GM23338 (cell line): ENCODE measurements at regions not wholly inside any gene's neighbourhood (a gene's known extent, or its start where the extent isn't known, plus 50 kb on each side); places are given as distances from the start of the nearest gene placed in this dataset.

Experiments
- ATAC-seq: fragments of 200-7000 bp; cut with Tn5 transposase; 3 replicates; pipeline ENCODE4 v1.9.1; 2020
- DNase-seq: peaks from one replicate; pipeline ENCODE4 v3.0.0-alpha.2; 2015; ENCODE audit warnings: low spot score
- H2AFZ ChIP-seq: fragments of 200-600 bp; sonication (generic); 2 replicates; pipeline ENCODE4 v1.8.0; 2016; ENCODE audit warnings: antibody characterized with exemption, mild to moderate bottlenecking, moderate library complexity
- H3F3A ChIP-seq: fragments of 200-600 bp; sonication (generic); replicated peaks from 2 replicates; pipeline ENCODE4 v1.8.0; 2017; ENCODE audit warnings: antibody characterized with exemption, mixed run types, low read depth
- H3K27ac ChIP-seq: fragments of 200-600 bp; sonication (generic); 2 replicates; pipeline ENCODE4 v1.6.1; 2016; ENCODE audit warnings: low read depth
- H3K27me3 ChIP-seq: fragments of 200-600 bp; sonication (generic); 2 replicates; pipeline ENCODE4 v1.8.0; 2016; ENCODE audit warnings: mild to moderate bottlenecking, mixed run types, moderate library complexity; ENCODE audit not compliant: insufficient read depth
- H3K36me3 ChIP-seq: fragments of 200-600 bp; sonication (generic); 2 replicates; pipeline ENCODE4 v1.8.0; 2016; ENCODE audit warnings: mild to moderate bottlenecking; ENCODE audit not compliant: insufficient read depth
- H3K4me1 ChIP-seq: fragments of 200-600 bp; sonication (generic); 2 replicates; pipeline ENCODE4 v1.8.0; 2016; ENCODE audit warnings: mild to moderate bottlenecking, moderate library complexity; ENCODE audit not compliant: insufficient read depth
- H3K4me2 ChIP-seq: fragments of 200-600 bp; sonication (generic); 2 replicates; pipeline ENCODE4 v1.7.1; 2017; ENCODE audit warnings: mixed run types
- H3K4me3 ChIP-seq: fragments of 200-600 bp; sonication (generic); 2 replicates; pipeline ENCODE4 v1.6.1; 2016; ENCODE audit warnings: mixed run types
- H3K79me2 ChIP-seq: fragments of 200-600 bp; sonication (generic); replicated peaks from 2 replicates; pipeline ENCODE4 v1.8.0; 2017; ENCODE audit warnings: mild to moderate bottlenecking; ENCODE audit not compliant: insufficient read depth
- H3K9me2 ChIP-seq: fragments of 200-600 bp; sonication (generic); 2 replicates; pipeline ENCODE4 v1.8.0; 2017; ENCODE audit not compliant: insufficient read depth
- H4K20me1 ChIP-seq: fragments of 200-600 bp; sonication (generic); replicated peaks from 2 replicates; pipeline ENCODE4 v1.8.0; 2017; ENCODE audit warnings: mild to moderate bottlenecking; ENCODE audit not compliant: insufficient read depth
- H3K27ac Mint-ChIP-seq: 2 replicates; pipeline ENCODE4 v1.8.0; 2020; ENCODE audit warnings: inconsistent platforms, mild to moderate bottlenecking, moderate library complexity, mixed read lengths
- H3K27me3 Mint-ChIP-seq: 3 replicates; pipeline ENCODE4 v1.8.0; 2022; ENCODE audit warnings: low read depth, mild to moderate bottlenecking, moderate library complexity, mixed read lengths, inconsistent platforms; ENCODE audit not compliant: insufficient read depth, poor library complexity
- H3K36me3 Mint-ChIP-seq: 3 replicates; pipeline ENCODE4 v1.8.0; 2021; ENCODE audit warnings: low read depth, mild to moderate bottlenecking, inconsistent platforms, moderate library complexity, mixed read lengths
- H3K4me1 Mint-ChIP-seq: 3 replicates; pipeline ENCODE4 v1.8.0; 2020; ENCODE audit warnings: mild to moderate bottlenecking, inconsistent platforms, mixed read lengths
- H3K4me3 Mint-ChIP-seq: 3 replicates; pipeline ENCODE4 v1.8.0; 2021; ENCODE audit warnings: moderate library complexity, mild to moderate bottlenecking, inconsistent platforms, mixed read lengths
- H3K9me3 Mint-ChIP-seq: 3 replicates; pipeline ENCODE4 v1.8.0; 2020; ENCODE audit warnings: moderate library complexity, mild to moderate bottlenecking, inconsistent platforms, mixed read lengths
- CREB1 ChIP-seq: fragments of 250-450 bp; sonication (Bioruptor Pico); IDR thresholded peaks from 2 replicates; pipeline ENCODE4 v1.5.0; 2020; ENCODE audit warnings: low read depth, mild to moderate bottlenecking, moderate library complexity
- EZH2 ChIP-seq: fragments of 200-600 bp; sonication (generic); IDR thresholded peaks from one replicate; pipeline ENCODE4 v1.8.0; 2017; ENCODE audit warnings: antibody characterized with exemption, mild to moderate bottlenecking, low read depth; ENCODE audit not compliant: unreplicated experiment
- EZH2phosphoT487 ChIP-seq: fragments of 200-600 bp; sonication (generic); IDR thresholded peaks from one replicate; pipeline ENCODE4 v1.8.1; 2018; ENCODE audit warnings: antibody characterized with exemption; ENCODE audit not compliant: unreplicated experiment
- JUNB ChIP-seq: IDR thresholded peaks from one replicate; pipeline ENCODE4 v1.6.1; 2016; ENCODE audit warnings: antibody characterized with exemption; ENCODE audit not compliant: unreplicated experiment
- NANOG ChIP-seq: IDR thresholded peaks from 2 replicates; pipeline ENCODE4 v1.6.1; 2016; ENCODE audit warnings: antibody characterized with exemption, borderline replicate concordance
- POLR2AphosphoS5 ChIP-seq: IDR thresholded peaks from 2 replicates; pipeline ENCODE4 v1.6.1; 2016; ENCODE audit warnings: antibody characterized with exemption, low read depth
- REST ChIP-seq: IDR thresholded peaks from one replicate; pipeline ENCODE4 v1.6.1; 2018; ENCODE audit warnings: antibody characterized with exemption; ENCODE audit not compliant: unreplicated experiment
- STAT1 ChIP-seq: IDR thresholded peaks from one replicate; pipeline ENCODE4 v1.6.1; 2016; ENCODE audit warnings: antibody characterized with exemption; ENCODE audit not compliant: unreplicated experiment
- ZNF114 ChIP-seq: fragments of 250-450 bp; sonication (Bioruptor Pico); IDR thresholded peaks from 2 replicates; pipeline ENCODE4 v1.5.0; 2020; ENCODE audit warnings: mild to moderate bottlenecking, moderate library complexity
- ZNF331 ChIP-seq: fragments of 250-450 bp; sonication (Bioruptor Pico); IDR thresholded peaks from 2 replicates; pipeline ENCODE4 v1.5.0; 2020; ENCODE audit warnings: low read depth, mild to moderate bottlenecking, moderate library complexity
- TF ChIP-seq, protein P1 (sequence below): fragments of 250-450 bp; sonication (Bioruptor Pico); IDR thresholded peaks from 2 replicates; pipeline ENCODE4 v1.5.0; 2020; ENCODE audit warnings: mild to moderate bottlenecking, moderate library complexity
- TF ChIP-seq, protein P2 (sequence below): IDR thresholded peaks from 2 replicates; pipeline ENCODE4 v1.6.1; 2016; ENCODE audit warnings: antibody characterized with exemption
- TF ChIP-seq, protein P3 (sequence below), 2 experiments: fragments of 200-600 bp in 1 of 2; sonication (generic) in 1 of 2; conservative IDR thresholded peaks; 2 replicates each; pipeline versions ENCODE4 v1.5.1 to v1.6.1; 2016 to 2017; ENCODE audit warnings: antibody characterized with exemption in 2 of 2, low read depth in 2 of 2, mild to moderate bottlenecking in 2 of 2, moderate library complexity in 1 of 2

DNA sequence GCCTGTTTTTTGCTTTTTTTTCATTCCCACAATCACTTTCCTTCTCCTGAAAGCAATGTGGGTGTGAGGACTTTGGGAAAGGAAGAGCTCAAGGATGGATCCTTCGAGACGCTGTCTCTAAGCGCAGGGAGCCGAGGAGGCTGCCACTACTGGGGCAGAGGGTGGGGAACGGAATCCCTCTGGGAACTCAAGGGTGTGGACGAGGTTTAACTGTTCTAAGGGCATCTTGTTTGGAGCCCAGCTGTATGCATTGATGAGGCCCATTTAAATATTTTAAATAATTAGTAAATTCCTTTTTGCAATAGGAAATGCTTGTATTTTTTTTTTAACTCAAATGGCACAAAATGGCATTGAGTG lies 124.4 kb upstream of the MEF2A start:
- Histone ChIP-seq H3K27me3 (no peaks in the 10 kb centered on the region), H4K20me1 (no peaks in the 10 kb centered on the region), H3K79me2 (no peaks in the 10 kb centered on the region), H3K4me1 (0 out of 2 replicates have a peak, but pooled peaks cover 10% of the 10 kb centered on the region), H3K36me3 (no peaks in the 10 kb centered on the region), H3K27ac (no peak overlapping the region), H3K4me3 (no peak overlapping the region), H3K4me2 (no peak overlapping the region), H2AFZ (no peak overlapping the region), H3F3A (no peaks in the 10 kb centered on the region), H3K9me2 (no peaks in the 10 kb centered on the region)
- Mint-ChIP-seq H3K4me1 (peaks cover 20% of the 10 kb centered on the region), H3K27ac (no peak overlapping the region), H3K4me3 (no peak overlapping the region), H3K27me3 (peaks cover 12% of the 10 kb centered on the region), H3K9me3 (no peaks in the 10 kb centered on the region), H3K36me3 (no peaks in the 10 kb centered on the region; the same call in 2 of the 3 replicates)
- DNase-seq: no peak
- TF ChIP-seq EZH2 (no peak), EZH2phosphoT487 (no peak), ZNF331 (CRISPR knock-in tag) (no peak), STAT1 (no peak), ZNF114 (CRISPR knock-in tag) (no peak), POLR2AphosphoS5 (no peak), CREB1 (CRISPR knock-in tag) (no peak), JUNB (no peak), NANOG (no peak), REST (no peak)
- TF ChIP-seq, protein P1, sequence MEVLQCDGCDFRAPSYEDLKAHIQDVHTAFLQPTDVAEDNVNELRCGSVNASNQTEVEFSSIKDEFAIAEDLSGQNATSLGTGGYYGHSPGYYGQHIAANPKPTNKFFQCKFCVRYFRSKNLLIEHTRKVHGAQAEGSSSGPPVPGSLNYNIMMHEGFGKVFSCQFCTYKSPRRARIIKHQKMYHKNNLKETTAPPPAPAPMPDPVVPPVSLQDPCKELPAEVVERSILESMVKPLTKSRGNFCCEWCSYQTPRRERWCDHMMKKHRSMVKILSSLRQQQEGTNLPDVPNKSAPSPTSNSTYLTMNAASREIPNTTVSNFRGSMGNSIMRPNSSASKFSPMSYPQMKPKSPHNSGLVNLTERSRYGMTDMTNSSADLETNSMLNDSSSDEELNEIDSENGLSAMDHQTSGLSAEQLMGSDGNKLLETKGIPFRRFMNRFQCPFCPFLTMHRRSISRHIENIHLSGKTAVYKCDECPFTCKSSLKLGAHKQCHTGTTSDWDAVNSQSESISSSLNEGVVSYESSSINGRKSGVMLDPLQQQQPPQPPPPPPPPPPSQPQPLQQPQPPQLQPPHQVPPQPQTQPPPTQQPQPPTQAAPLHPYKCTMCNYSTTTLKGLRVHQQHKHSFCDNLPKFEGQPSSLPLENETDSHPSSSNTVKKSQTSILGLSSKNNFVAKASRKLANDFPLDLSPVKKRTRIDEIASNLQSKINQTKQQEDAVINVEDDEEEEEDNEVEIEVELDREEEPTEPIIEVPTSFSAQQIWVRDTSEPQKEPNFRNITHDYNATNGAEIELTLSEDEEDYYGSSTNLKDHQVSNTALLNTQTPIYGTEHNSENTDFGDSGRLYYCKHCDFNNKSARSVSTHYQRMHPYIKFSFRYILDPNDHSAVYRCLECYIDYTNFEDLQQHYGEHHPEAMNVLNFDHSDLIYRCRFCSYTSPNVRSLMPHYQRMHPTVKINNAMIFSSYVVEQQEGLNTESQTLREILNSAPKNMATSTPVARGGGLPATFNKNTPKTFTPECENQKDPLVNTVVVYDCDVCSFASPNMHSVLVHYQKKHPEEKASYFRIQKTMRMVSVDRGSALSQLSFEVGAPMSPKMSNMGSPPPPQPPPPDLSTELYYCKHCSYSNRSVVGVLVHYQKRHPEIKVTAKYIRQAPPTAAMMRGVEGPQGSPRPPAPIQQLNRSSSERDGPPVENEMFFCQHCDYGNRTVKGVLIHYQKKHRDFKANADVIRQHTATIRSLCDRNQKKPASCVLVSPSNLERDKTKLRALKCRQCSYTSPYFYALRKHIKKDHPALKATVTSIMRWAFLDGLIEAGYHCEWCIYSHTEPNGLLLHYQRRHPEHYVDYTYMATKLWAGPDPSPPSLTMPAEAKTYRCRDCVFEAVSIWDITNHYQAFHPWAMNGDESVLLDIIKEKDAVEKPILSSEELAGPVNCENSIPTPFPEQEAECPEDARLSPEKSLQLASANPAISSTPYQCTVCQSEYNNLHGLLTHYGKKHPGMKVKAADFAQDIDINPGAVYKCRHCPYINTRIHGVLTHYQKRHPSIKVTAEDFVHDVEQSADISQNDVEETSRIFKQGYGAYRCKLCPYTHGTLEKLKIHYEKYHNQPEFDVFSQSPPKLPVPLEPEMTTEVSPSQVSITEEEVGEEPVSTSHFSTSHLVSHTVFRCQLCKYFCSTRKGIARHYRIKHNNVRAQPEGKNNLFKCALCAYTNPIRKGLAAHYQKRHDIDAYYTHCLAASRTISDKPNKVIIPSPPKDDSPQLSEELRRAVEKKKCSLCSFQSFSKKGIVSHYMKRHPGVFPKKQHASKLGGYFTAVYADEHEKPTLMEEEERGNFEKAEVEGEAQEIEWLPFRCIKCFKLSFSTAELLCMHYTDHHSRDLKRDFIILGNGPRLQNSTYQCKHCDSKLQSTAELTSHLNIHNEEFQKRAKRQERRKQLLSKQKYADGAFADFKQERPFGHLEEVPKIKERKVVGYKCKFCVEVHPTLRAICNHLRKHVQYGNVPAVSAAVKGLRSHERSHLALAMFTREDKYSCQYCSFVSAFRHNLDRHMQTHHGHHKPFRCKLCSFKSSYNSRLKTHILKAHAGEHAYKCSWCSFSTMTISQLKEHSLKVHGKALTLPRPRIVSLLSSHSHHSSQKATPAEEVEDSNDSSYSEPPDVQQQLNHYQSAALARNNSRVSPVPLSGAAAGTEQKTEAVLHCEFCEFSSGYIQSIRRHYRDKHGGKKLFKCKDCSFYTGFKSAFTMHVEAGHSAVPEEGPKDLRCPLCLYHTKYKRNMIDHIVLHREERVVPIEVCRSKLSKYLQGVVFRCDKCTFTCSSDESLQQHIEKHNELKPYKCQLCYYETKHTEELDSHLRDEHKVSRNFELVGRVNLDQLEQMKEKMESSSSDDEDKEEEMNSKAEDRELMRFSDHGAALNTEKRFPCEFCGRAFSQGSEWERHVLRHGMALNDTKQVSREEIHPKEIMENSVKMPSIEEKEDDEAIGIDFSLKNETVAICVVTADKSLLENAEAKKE: no peak
- TF ChIP-seq, protein P2, sequence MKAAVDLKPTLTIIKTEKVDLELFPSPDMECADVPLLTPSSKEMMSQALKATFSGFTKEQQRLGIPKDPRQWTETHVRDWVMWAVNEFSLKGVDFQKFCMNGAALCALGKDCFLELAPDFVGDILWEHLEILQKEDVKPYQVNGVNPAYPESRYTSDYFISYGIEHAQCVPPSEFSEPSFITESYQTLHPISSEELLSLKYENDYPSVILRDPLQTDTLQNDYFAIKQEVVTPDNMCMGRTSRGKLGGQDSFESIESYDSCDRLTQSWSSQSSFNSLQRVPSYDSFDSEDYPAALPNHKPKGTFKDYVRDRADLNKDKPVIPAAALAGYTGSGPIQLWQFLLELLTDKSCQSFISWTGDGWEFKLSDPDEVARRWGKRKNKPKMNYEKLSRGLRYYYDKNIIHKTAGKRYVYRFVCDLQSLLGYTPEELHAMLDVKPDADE: no peak
- TF ChIP-seq, protein P3, sequence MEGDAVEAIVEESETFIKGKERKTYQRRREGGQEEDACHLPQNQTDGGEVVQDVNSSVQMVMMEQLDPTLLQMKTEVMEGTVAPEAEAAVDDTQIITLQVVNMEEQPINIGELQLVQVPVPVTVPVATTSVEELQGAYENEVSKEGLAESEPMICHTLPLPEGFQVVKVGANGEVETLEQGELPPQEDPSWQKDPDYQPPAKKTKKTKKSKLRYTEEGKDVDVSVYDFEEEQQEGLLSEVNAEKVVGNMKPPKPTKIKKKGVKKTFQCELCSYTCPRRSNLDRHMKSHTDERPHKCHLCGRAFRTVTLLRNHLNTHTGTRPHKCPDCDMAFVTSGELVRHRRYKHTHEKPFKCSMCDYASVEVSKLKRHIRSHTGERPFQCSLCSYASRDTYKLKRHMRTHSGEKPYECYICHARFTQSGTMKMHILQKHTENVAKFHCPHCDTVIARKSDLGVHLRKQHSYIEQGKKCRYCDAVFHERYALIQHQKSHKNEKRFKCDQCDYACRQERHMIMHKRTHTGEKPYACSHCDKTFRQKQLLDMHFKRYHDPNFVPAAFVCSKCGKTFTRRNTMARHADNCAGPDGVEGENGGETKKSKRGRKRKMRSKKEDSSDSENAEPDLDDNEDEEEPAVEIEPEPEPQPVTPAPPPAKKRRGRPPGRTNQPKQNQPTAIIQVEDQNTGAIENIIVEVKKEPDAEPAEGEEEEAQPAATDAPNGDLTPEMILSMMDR (conservative IDR thresholded peaks at IDR 0.05; ENCODE audit: low read depth in 2 of 2): no peak
- ATAC-seq: no peak
